GM08714 (cell line): ENCODE measurements at regions not wholly inside any gene's neighbourhood (a gene's known extent, or its start where the extent isn't known, plus 50 kb on each side); places are given as distances from the start of the nearest gene placed in this dataset.
"Not testable (repeated sequence)": the region's sequence is repeated elsewhere in the genome, so short reads cannot be mapped to it uniquely, and the experiment has no call there.

Experiments
- H3K4me3 ChIP-seq: fragments of 200-500 bp; sonication (Bioruptor generic); 2 replicates; pipeline ENCODE4 v1.5.1; 2014; ENCODE audit warnings: mild to moderate bottlenecking, low read length, inconsistent platforms
- ZNF274 ChIP-seq: IDR thresholded peaks from 2 replicates; pipeline ENCODE4 v1.6.1; 2012; ENCODE audit warnings: mild to moderate bottlenecking, low read depth, low read length

GRCh38 chrX:40893251-40893910, 158.0 kb upstream of the MED14 start:
- no peak for TF ChIP-seq ZNF274
- no peak overlapping the region for H3K4me3 ChIP-seq

DNA sequence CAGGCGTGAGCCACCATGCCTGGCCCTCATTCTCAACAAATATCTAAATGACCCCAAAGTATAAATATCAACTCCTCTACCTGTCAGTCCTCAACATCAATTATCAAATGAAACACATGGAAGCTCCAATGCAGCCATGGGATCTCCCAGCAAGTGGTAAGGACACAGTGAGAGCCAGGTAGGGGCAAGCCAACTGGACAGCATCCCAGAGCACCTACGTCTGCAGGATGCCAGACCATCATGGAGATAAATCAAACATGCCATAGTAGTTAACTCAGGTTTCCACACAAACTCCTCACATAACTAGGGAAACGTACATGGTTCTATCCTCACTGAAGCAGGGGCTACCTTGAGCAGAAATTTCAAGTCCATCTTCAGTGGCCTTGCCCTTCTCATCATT, 159.9 kb upstream of the MED14 start:
- H3K4me3 ChIP-seq: no peak overlapping the region
- no peak for TF ChIP-seq ZNF274

GRCh38 chrX:40897718-40898270, 162.5 kb upstream of the MED14 start:
- no peak overlapping the region for H3K4me3 ChIP-seq
- TF ChIP-seq ZNF274: no peak

GRCh38 chrX:40904739-40905138, 169.4 kb upstream of the MED14 start:
- H3K4me3 ChIP-seq: not testable (repeated sequence)

- no peak for TF ChIP-seq ZNF274
- H3K4me3 ChIP-seq: no peak overlapping the region
Observed at GRCh38 chrX:40908026-40908425, 172.7 kb upstream of the MED14 start.

GRCh38 chrX:40908857-40909475, 173.6 kb upstream of the MED14 start:
- no peak overlapping the region for H3K4me3 ChIP-seq
- no peak for TF ChIP-seq ZNF274

GRCh38 chrX:40912166-40912565, 173.1 kb upstream of the USP9X start:
- no peak for TF ChIP-seq ZNF274
- no peak overlapping the region for H3K4me3 ChIP-seq

DNA sequence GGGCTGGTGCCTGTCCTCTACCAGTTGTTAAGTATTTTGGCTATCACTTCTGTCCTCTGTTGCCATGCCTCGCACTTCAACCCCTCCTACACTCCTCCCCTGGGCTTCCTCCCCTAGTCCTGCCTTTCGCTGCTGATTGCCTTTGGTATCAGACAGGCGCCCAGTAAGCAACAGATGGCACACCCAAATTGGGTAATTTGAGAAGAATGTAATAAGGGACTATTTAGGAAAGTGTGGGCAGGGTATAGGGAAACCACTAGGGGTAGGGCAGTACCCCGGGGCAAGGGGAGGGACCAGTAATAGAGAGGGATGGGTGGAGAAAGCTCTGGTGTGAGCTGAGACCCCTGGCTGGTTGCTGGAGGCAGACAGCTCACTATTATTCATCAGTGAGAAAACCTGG, 172.7 kb upstream of the USP9X start:
- TF ChIP-seq ZNF274: no peak

DNA sequence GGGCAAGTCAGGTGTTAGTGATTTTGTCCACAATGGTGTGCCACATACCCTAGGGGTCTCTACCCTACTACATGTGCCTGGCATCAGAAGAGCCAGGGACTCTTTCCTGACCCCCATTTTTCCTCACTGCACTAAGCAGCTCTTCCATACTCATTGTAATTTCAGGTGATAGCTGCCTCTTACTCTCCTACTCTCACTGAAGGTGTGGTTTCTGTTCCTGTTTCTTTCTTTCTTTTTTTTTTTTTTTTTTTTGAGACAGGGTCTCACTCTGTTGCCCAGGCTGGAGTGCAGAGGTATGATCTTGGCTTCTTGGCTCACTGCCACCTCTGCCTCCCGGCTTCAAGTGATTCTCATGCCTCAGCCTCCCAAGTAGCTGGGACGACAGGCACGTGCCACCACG, 164.9 kb upstream of the USP9X start:
- TF ChIP-seq ZNF274: no peak

More for the DNA sequence above, 172.7 kb upstream of the USP9X start:
- H3K4me3 ChIP-seq: no peak overlapping the region

DNA sequence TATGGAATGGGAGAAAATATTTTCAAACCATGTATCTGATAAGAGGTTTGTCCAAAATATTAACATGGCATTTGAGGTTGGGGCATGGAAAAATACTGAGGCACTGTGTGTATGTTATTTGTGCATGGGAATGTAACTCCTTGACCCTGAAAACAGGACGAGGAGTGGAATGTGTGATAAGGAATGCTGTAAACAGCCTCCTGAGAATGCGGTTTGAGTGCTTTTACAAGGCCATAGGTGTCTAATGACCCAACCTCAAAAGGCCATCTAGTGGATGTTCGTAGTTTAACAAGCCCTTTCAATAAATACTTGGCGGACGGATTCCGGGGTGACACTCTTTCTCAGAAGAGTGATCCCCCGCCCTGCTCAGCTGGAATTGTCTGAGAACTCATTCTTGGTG, 162.9 kb upstream of the USP9X start:
- H3K4me3 ChIP-seq: no peak overlapping the region
- TF ChIP-seq ZNF274: no peak

More for the DNA sequence above, 164.9 kb upstream of the USP9X start:
- no peak overlapping the region for H3K4me3 ChIP-seq

- not testable (repeated sequence) for H3K4me3 ChIP-seq
Observed at GRCh38 chrX:40926739-40927427, 158.4 kb upstream of the USP9X start.

DNA sequence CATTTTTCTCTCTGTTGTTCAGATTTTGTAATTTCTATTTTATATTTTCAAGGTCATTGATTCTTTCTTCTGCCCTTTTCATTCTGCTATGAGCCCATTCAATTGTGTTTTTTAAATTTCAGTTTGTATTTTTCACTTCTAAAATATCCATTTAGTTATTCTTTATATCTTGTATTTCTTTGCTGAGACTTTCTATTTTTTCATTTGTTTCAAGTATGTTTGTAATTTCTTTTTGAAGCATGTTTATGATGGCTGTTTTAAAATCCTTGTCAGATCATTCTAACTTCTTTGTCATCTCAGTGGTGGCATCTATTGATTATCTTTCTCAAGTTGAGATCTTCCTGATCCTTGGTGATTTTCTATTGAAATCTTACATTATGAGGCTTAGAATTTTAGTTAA, 157.2 kb upstream of the USP9X start:
- H3K4me3 ChIP-seq: no peak overlapping the region
- no peak for TF ChIP-seq ZNF274

GRCh38 chrX:40931921-40932320, 153.3 kb upstream of the USP9X start:
- H3K4me3 ChIP-seq: no peak overlapping the region
- no peak for TF ChIP-seq ZNF274

- peak overlapping the region; percentile 38; the same call in 1 of the 2 replicates for H3K4me3 ChIP-seq
- no peak for TF ChIP-seq ZNF274
Observed at GRCh38 chrX:40933132-40933705, 152.0 kb upstream of the USP9X start.
